NCI-H1417 treated with DMSO at 0.1 percent for 48 hours (cell line): ENCODE measurements at regions not wholly inside any gene's neighbourhood (a gene's known extent, or its start where the extent isn't known, plus 50 kb on each side); places are given as distances from the start of the nearest gene placed in this dataset.

Experiments
- DNase-seq: peaks from one replicate; lab custom pipeline; 2025; lab: John Stamatoyannopoulos, UW

DNA sequence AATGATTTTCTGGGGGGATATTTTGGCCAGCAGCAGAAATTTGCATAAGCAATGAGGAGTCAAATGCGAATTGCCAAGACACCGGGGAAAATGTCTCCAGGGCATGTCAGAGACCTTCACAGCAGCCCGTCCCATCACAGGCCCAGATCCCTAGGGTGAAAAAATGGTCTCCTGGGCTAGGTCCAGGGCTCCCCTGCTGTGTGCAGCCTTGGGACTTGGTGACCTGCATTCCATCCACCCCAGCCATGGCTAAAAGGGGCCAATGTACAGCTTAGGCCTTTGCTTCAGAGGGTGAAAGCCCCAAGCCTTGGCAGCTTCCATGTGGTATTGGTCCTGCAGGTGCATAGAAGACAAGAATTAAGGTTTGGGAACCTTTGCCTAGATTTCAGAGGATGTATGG, 534.5 kb upstream of the MEF2C start:
- DNase-seq: no peak

DNA sequence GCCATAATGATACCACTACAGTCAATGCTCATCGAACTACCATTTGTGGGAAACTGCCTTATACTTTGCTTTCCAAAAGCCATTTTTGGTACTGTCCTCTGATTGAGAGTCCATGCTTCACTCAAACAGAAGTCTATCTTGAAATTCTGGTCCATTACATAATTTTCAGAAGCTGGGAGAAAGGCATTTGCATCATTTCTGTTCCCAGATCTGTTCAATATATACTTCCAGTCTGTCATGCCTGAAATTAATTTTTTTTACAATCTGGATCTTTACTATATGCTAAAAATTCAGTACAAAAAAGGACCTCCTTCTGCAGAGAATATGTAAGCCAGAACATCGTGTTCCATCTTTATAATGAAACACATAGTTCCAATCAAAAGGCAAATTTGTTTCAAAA, 528.9 kb upstream of the MEF2C start:
- no peak for DNase-seq

DNA sequence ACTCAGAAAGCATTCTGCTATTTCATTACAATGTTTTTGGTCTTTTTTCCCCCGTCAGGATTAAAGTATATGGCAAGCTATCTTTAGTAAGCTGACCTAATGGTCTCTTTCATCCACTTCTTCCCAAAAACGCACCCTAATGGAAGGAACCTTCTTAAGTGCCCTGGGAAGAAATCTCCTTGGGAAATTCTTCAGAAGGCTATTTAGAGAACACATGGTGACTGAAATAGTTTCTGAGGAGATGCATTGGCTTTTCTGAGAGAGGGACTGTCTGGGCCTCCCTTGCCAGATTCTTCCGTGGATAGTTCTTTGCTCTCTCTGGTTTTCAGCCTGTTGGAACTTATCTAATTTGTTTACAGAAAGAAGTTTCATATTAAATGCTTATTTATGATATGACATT, 524.1 kb upstream of the MEF2C start:
- DNase-seq: no peak

DNA sequence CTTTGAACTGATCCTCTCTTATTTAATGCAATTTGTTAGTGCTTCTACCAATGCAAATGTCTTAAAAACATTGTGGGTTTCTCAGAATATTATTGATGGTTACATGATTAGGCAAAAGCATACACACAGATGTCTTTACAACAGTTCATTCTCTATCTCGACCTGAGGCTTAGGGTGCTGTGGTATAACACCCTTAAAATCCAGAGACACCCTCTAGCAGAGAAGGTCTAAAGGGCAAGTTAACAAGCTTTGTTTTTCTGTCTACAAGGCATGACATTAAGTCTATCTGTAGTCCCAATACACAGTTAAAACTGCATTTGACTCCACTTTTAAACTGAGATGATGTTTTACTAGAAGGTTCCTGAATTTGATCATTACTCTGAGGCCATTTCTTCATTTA, 518.7 kb upstream of the MEF2C start:
- no peak for DNase-seq

DNA sequence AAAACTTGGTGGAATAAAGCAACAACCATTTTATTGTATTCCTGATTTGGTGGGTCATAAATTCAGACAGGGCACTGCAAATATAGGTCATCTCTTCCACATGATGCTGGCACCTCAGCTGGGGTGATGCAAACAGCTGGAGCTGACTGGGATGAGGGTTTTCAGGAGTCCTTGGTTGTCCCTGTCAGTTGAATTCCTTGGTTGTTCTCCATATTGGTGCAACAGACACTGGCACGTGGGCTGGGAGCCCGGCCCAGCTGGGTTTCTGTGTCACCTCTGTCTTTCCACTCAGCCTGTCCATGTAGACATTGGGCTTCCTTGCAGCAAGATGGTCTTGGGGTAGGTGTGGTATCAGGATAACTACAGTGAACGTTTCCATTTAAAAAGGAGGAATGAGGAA, 518.0 kb upstream of the MEF2C start:
- no peak for DNase-seq

DNA sequence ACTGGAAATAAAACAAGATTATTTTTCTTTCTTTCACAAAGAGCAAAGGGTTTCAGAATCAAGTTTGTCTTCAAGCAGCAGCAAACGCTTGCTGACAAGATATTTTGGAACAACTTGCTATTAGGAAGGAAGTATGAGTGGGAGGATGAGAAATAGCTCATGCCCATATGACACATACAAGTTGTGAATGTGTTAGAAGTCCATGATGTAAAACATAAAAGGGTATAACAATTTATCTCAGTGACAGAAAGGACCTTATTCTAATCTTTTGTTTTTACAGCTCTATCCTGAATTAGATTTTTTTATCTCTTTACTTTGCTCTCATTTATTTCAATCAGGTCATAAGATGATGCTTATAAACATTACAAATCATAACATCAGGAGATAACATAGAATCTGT, 516.6 kb upstream of the MEF2C start:
- no peak for DNase-seq

DNA sequence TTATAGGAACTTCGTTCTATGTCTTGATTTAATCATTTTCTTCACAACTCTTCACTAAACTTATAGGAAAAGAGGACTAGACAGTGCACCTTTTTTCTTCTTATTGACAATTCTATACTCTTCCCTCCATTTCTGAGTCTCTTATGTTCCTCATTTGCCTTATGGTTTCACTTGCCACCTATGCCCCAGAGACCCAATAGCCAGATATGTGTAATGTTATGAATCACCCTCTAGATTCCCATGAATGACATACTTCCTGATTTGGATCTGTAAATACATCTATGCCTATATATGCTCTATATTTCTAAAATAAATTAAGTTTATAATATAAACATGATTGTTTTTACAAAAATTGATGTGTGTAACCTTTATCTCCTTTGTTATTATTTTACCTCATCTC, 514.1 kb upstream of the MEF2C start:
- no peak for DNase-seq

DNA sequence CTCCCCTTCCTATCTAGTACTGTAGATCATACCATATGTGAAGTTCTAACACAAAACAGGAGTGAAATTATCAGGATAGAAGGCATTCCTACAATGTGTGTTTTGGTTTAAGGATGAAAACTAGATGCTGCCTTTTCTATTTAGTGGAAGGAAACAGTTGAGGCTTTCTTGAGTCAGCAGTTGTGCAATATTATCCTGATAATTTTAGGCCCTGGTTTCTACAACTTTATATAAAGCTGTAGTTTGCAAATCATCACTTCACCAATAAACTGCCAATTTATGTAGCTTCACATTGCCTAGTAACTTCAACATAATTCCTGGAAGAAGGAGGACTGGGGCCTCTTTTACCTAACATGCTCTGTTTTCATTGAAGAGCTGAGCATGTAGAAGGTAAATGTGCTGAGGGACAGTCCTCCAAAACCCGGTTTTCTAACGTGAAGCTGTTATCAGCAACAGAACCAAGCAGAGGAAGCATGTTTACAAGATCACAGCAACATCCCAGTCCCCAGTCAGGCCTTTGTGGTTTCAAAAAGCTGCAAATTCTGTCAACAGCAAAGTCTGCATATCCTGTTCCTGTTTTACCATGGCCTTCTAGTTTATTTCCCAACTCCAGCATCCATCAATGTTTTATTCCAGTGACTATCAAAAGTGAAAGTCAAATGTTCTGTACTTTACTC, 513.4 kb upstream of the MEF2C start:
- no peak for DNase-seq

DNA sequence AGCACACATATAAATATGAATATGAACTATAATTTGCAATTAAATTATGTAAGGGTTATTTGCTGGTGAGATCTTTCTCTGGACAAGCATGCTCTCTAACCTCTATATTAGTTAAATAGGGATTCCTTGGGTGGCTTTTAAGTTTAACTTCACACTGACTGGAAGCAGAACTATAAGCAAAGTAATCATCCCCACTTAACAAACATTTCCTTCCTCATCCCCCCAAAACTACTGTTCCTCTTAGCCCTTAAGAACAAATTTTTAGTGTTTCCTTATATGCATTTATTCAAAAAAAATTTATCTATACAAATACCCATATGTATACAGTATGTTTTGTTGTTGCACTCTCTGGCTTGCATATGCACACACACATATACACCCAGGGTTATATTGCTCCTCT, 512.1 kb upstream of the MEF2C start:
- DNase-seq: no peak

DNA sequence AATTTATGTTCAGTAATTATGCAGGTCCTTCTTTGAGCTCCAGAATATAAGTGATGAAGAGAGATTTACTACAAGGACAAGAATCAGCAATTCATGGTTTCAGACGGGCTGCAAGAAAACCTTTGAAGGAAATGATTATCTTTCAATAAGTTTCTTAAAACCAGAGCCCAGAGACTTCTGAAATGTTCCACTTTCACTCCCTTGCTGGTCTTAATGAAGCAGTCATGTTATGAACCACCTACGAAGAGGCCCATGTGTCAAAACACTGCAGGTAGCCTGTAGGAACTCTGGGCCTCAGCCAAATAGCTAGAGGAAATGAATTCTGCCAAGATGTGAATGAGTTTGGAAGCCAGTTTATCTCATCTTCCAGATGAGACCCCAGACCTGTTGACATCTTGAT, 505.9 kb upstream of the MEF2C start:
- DNase-seq: no peak

DNA sequence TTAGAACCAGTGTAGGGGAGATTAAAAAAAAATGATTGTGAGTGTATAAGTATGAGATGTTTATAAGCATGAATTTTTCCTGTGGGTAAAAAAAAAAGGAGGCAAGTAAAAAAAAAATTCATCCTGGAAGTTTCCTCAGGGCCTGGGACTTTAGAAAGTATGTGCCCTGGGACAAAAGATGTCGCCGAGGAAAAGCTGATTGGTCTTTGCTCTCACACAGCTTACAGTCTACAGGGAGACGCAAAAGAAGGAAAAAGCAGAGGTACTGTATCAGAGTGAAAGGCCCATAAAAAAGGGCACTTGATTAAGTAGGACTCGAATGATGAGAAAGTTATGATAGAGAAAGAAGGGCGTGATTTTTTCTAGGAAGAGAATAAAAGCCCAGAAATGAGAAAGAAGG, 501.4 kb upstream of the MEF2C start:
- no peak for DNase-seq

DNA sequence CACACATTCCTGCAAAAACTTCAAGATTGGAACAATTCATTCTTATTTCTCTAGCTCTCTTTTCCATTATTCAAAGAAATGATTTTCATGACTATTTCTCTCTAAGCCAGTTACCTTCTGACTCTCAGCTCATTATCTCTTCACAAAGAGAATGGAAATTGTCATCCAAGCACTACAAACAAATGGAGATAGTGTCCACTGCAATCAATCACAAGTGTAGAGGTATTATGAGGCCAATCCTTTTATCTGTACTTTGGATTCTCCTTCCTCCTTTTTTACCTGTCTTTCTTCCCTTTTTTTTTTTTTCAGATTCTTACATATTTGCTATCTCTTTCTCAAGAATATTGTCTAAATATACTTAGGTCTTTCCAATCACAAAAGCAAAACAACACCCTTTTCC, 497.7 kb upstream of the MEF2C start:
- DNase-seq: no peak

DNA sequence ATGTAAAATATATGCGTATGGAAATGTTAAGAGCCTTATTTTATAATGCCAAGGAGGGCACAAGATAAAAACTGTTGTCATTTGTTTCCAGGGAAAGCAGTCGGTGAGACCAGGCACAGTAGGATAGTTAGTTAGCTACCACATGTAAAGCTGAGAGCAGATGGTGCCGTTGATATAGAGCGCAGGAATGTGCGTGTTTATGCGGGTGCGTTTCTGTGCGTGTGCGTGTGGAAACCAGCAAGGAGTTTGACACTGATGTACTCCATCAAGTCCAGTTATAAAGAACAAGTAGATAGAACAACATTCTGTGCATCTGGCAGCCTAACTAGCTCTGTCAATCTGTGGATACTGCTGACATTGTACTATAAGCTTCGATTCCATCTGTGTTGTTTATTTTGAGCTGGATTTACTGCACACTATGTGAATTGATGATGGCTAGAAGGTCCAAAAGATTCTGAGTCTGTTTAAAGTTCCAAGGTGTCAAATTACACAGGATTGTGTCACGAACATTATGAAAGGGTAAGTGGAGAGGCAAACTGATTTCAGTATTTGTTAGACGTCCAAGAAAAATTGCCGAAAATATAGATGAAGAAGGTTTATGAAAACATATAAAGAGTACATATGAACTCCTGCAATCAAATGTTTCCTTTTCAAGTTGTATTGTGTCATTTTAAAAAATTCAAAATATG, 494.9 kb upstream of the MEF2C start:
- no peak for DNase-seq

DNA sequence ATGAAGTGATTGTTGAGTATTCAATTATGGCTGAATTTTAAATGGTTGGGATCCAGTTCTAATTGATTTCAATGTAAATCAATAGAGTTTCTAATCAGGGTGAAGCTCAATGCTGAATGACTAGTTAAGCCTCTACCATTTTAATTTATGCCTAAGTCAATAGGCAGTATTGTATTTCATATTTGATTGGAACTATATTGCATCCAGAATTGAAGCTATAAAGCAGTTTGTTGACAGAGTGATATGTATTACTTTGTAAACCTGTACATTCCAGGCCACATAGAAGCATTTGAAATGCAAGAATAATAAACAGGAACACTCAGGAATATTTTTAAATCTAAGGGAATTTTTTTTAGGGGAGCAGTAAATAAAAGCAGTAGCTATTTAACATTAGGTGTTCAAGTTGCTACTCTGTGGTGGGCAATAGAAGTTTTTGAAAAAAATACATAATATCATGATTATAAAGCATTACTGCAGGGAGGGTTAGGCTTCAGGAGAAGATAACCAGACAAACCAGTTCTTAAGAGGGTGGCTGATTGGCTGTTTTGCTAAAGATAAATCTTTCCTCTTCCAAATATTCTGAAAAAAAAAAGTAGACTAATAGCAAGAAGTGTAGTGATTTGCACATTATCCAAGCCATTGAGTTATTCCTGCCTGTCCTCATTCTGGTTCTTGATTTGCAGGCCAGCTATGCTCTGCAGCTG, 492.0 kb upstream of the MEF2C start:
- DNase-seq: no peak

DNA sequence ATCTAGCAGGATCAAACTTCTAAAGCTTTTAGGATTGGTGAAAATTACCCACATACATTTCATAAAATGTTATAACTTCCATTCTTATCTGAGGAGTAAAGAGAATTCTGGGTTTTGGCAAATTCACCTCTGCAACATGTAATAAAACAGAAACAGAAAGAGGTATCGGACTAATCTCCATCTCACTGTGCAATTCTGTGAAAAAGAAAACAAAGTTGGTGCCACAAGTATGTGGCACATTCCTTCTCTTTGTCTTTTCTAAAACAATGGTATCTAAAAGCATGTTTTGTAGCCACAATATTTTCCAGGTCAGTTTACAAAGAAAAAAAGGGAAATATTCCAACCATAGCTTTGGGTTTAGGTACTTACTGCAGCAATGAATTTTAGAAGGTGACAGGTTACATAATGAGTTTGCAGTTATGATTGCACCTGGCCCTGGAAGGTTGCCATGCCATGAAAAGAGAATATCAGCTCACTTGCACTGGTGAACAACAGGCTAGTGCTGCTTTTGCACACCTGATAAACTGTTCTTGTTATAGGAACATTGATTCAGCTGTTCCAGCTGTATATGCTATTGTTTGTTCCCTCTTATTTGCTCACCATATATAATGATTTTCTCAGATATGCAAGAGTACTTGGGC, 491.3 kb upstream of the MEF2C start:
- DNase-seq: peak; percentile 56

DNA sequence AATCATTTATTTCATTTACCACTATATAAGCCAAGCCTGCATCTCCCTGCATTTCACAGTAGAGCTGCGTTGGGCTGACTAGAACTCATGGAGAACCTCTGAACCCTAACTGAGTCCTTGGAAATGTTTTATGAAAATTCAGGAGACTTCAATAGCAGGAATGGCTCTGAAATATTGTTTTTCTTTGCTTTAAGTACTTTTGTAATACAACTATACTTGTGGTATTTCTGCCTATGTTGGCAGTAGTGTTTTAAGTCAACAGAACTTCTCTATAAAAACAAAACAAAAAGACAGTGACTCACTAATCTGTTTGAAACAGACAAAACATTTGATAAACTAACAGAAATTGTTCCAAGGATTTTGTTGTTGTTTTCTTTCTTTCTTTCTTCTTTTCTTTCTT, 489.2 kb upstream of the MEF2C start:
- no peak for DNase-seq

DNA sequence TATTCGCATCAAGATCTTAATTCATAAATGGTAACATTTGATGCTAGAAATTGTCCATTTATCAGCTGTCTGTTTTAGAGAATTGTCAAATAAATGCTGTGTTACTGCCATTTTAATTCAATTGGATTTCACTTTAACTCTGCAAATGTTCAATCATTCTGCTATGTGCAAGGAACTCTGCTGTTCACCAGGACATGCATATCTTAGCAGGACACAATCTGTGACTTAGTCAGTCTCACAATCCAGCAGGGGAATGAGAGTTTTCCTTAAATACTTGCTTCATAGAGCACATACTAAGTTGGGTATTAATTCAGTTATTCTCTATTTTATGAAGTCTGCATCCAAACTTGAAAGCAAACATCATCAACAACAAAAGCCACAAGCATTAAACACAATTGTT, 488.7 kb upstream of the MEF2C start:
- DNase-seq: no peak

DNA sequence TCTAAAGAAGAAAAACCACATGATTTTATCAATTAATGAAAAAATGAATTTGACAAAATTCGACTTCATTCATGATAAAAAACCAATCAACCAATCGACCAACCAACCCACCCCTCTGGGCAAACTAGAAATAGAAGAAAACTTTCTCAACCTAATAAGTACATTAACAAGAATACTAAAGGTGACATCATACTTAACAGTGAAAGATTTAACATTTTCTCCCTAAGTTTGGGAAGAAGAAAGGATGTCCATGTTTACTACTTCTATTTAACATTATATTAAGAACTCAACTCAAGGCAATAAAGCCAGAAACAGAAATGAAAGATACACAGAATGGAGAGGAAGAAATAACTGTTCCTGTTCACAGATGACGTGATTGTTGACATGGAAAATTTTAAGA, 476.1 kb upstream of the MEF2C start:
- DNase-seq: no peak

DNA sequence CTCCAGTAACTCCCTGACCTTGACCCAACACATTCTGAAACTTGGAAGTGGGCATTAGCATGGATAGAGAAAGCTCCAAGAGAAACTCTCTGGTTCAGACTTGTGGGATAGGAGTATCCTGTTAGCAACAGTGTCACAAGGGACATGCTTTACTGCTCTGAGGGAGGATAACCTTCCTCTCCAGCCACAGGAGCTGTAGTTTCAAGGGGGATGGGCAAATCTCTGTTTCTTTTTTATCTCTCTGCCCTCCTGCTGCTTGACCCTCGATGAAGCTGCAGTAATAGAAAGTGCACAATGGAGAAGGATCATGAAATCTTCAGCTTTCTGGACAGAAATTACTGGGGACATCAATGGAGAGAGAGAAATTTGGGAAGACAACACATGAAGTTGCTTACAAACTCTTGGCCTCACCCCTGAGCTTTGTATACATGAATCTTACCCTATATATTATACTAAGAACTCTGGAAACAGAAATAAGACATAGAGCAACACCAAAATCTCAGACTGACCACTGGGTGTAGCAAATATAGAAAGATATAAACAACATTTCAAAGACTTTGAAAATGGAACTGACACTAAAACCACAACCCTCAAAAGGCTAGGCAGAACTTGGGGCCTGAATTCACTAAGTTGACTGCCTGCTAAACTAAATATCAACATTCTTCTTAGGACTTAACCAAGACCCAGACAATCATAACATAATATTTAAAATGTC, 471.0 kb upstream of the MEF2C start:
- DNase-seq: no peak

DNA sequence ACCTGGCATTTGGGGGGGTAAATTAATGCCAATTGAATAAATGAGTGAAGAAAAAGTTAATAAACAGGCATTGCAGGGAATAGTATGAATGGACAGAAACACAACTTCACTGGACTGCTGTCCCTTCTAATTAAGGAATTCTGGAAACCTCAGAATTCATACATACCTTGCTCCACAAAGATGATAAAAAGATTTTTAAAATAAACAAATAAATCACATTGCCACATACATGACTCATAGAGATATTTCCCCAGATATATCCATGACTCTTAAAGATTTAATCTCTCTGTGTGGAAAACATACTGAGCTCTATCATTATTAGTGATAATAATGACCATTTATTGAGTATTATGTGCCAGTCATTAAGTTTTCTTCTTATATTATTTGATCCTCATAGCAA, 469.0 kb upstream of the MEF2C start:
- no peak for DNase-seq

DNA sequence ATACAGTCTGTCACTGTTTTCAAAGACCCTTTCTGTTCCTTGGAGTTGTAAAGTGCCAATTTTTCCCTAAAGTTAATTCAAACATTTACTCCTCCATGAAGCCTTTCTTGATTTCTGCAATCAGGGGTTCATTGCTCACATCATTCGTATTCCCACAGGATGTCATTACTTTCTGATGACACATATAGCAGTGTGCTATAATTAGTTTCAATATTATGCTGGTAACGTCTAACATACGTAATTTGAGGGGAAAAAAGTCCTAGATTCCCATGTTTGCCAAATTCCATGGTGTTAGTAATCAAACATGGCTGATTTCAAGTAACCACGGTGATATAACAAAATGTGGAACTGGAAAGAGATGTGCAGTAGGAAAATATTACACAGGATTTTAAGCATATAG, 468.2 kb upstream of the MEF2C start:
- DNase-seq: no peak

DNA sequence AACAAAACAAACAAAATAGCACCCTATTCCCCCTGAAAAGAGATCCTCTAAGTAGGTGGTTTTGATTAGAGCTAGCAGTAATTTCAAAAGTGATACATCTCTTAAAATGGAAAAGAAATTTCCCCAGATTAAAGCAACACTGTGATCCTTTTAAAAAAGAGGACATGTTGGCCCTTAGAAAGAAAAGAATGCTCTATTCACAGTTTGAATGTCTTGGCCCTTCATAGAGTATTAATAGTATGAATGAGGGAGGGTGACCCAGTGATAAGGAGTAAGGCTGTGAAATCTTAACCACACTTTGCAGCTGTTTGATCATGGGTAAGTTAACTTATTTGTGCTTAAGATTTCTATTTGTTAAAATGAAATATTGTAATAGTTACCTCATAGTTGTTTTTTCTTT, 467.7 kb upstream of the MEF2C start:
- no peak for DNase-seq
